ENCODE measurements at regions not wholly inside any gene's neighbourhood (a gene's known extent, or its start where the extent isn't known, plus 50 kb on each side); places are given as distances from the start of the nearest gene placed in this dataset.

GRCh38 chr6:140354296-140354695, 979.8 kb upstream of the CITED2 start:
- no peak overlapping the region for H3K4me2 ChIP-seq (ENCODE audit: low read length)
- no peak overlapping the region for H3K9ac ChIP-seq (ENCODE audit: low read length)
- no peak overlapping the region for H3K27ac ChIP-seq (ENCODE audit: low read depth, low read length, poor library complexity, severe bottlenecking)
- TF ChIP-seq EZH2 (IDR thresholded peaks at IDR 0.05; ENCODE audit: borderline replicate concordance, low read length) (no peak), CTCF (IDR thresholded peaks at IDR 0.05; ENCODE audit: low read length) (no peak)
- no peaks in the 10 kb centered on the region for H3K9me3 ChIP-seq (ENCODE audit: low read length)
- no peak overlapping the region for H2AFZ ChIP-seq (ENCODE audit: low read length)
- H3K27me3 ChIP-seq (ENCODE audit: insufficient read depth, low read length), result no peaks in the 10 kb centered on the region
- no peaks in the 10 kb centered on the region for H3K79me2 ChIP-seq (ENCODE audit: insufficient read depth, low read length)
- no peaks in the 10 kb centered on the region for H3K36me3 ChIP-seq (ENCODE audit: insufficient read depth, low read length)
- H3K4me3 ChIP-seq (ENCODE audit: low read depth, low read length, poor library complexity, severe bottlenecking), result no peak overlapping the region
- no peaks in the 10 kb centered on the region for H3K4me1 ChIP-seq (ENCODE audit: insufficient read depth, low read length, severe bottlenecking)
- H4K20me1 ChIP-seq (ENCODE audit: insufficient read depth, low read length), result no peaks in the 10 kb centered on the region
- H3K9me2 ChIP-seq (ENCODE audit: low read depth, low read length), result no peaks in the 10 kb centered on the region
- H3F3A ChIP-seq (ENCODE audit: insufficient read depth, low read length), result no peaks in the 10 kb centered on the region

GRCh38 chr6:140353536-140353935, 979.1 kb upstream of the CITED2 start:
- Histone ChIP-seq H4K20me1 (ENCODE audit: insufficient read depth, low read length) (no peaks in the 10 kb centered on the region), H3K4me1 (ENCODE audit: insufficient read depth, low read length, severe bottlenecking) (no peaks in the 10 kb centered on the region), H2AFZ (ENCODE audit: low read length) (no peak overlapping the region), H3K36me3 (ENCODE audit: insufficient read depth, low read length) (no peaks in the 10 kb centered on the region), H3K79me2 (ENCODE audit: insufficient read depth, low read length) (no peaks in the 10 kb centered on the region), H3K27me3 (ENCODE audit: insufficient read depth, low read length) (no peaks in the 10 kb centered on the region), H3K4me3 (ENCODE audit: low read depth, low read length, poor library complexity, severe bottlenecking) (no peak overlapping the region), H3K9me2 (ENCODE audit: low read depth, low read length) (no peaks in the 10 kb centered on the region), H3K4me2 (ENCODE audit: low read length) (no peak overlapping the region), H3K9ac (ENCODE audit: low read length) (no peak overlapping the region), H3K27ac (ENCODE audit: low read depth, low read length, poor library complexity, severe bottlenecking) (no peak overlapping the region), H3F3A (ENCODE audit: insufficient read depth, low read length) (no peaks in the 10 kb centered on the region), H3K9me3 (ENCODE audit: low read length) (no peaks in the 10 kb centered on the region)
- TF ChIP-seq EZH2 (IDR thresholded peaks at IDR 0.05; ENCODE audit: borderline replicate concordance, low read length) (no peak), CTCF (IDR thresholded peaks at IDR 0.05; ENCODE audit: low read length) (no peak)

GRCh38 chr6:140346428-140346827, 972.0 kb upstream of the CITED2 start:
- Histone ChIP-seq H3K4me1 (ENCODE audit: insufficient read depth, low read length, severe bottlenecking) (no peaks in the 10 kb centered on the region), H3K27ac (ENCODE audit: low read depth, low read length, poor library complexity, severe bottlenecking) (no peak overlapping the region), H3K79me2 (ENCODE audit: insufficient read depth, low read length) (no peaks in the 10 kb centered on the region), H2AFZ (ENCODE audit: low read length) (no peak overlapping the region), H3K27me3 (ENCODE audit: insufficient read depth, low read length) (no peaks in the 10 kb centered on the region), H3K4me3 (ENCODE audit: low read depth, low read length, poor library complexity, severe bottlenecking) (no peak overlapping the region), H3K9me3 (ENCODE audit: low read length) (no peaks in the 10 kb centered on the region), H3K36me3 (ENCODE audit: insufficient read depth, low read length) (no peaks in the 10 kb centered on the region), H3K4me2 (ENCODE audit: low read length) (no peak overlapping the region), H4K20me1 (ENCODE audit: insufficient read depth, low read length) (no peaks in the 10 kb centered on the region), H3K9ac (ENCODE audit: low read length) (no peak overlapping the region), H3K9me2 (ENCODE audit: low read depth, low read length) (no peaks in the 10 kb centered on the region), H3F3A (ENCODE audit: insufficient read depth, low read length) (no peaks in the 10 kb centered on the region)
- TF ChIP-seq EZH2 (IDR thresholded peaks at IDR 0.05; ENCODE audit: borderline replicate concordance, low read length), result no peak

GRCh38 chr6:140345935-140346334, 971.5 kb upstream of the CITED2 start:
- H3K4me1 ChIP-seq (ENCODE audit: insufficient read depth, low read length, severe bottlenecking), result no peaks in the 10 kb centered on the region
- H3K27ac ChIP-seq (ENCODE audit: low read depth, low read length, poor library complexity, severe bottlenecking), result no peak overlapping the region
- H3K9me3 ChIP-seq (ENCODE audit: low read length), result no peaks in the 10 kb centered on the region
- H3K9ac ChIP-seq (ENCODE audit: low read length), result no peak overlapping the region
- no peaks in the 10 kb centered on the region for H4K20me1 ChIP-seq (ENCODE audit: insufficient read depth, low read length)
- no peaks in the 10 kb centered on the region for H3K9me2 ChIP-seq (ENCODE audit: low read depth, low read length)
- H3K4me2 ChIP-seq (ENCODE audit: low read length), result no peak overlapping the region
- no peaks in the 10 kb centered on the region for H3K36me3 ChIP-seq (ENCODE audit: insufficient read depth, low read length)
- no peaks in the 10 kb centered on the region for H3F3A ChIP-seq (ENCODE audit: insufficient read depth, low read length)
- H3K79me2 ChIP-seq (ENCODE audit: insufficient read depth, low read length), result no peaks in the 10 kb centered on the region
- no peaks in the 10 kb centered on the region for H3K27me3 ChIP-seq (ENCODE audit: insufficient read depth, low read length)
- H3K4me3 ChIP-seq (ENCODE audit: low read depth, low read length, poor library complexity, severe bottlenecking), result no peak overlapping the region
- TF ChIP-seq CTCF (IDR thresholded peaks at IDR 0.05; ENCODE audit: low read length) (no peak), EZH2 (IDR thresholded peaks at IDR 0.05; ENCODE audit: borderline replicate concordance, low read length) (no peak)
- no peak overlapping the region for H2AFZ ChIP-seq (ENCODE audit: low read length)
